NT2/D1 (cell line): ENCODE measurements at regions not wholly inside any gene's neighbourhood (a gene's known extent, or its start where the extent isn't known, plus 50 kb on each side); places are given as distances from the start of the nearest gene placed in this dataset.
"Not testable (repeated sequence)": the region's sequence is repeated elsewhere in the genome, so short reads cannot be mapped to it uniquely, and the experiment has no call there.

Source experiments
- DNase-seq: peaks from one replicate; pipeline ENCODE4 v3.0.0-alpha.2; 2011; ENCODE audit warnings: low read depth, low spot score
- H3K27me3 ChIP-seq: 2 replicates; pipeline ENCODE4 v1.6.0; 2011; ENCODE audit warnings: mild to moderate bottlenecking; ENCODE audit not compliant: insufficient read length, insufficient read depth
- H3K36me3 ChIP-seq: 2 replicates; pipeline ENCODE4 v1.6.1; 2011; ENCODE audit warnings: mild to moderate bottlenecking, low read length, mixed read lengths; ENCODE audit not compliant: insufficient read depth, insufficient read length
- H3K4me1 ChIP-seq: 2 replicates; pipeline ENCODE4 v1.5.1; 2011; ENCODE audit not compliant: insufficient read depth, insufficient read length
- H3K4me3 ChIP-seq: 2 replicates; pipeline ENCODE4 v1.5.1; 2011; ENCODE audit warnings: low read depth; ENCODE audit not compliant: insufficient read length
- H3K9ac ChIP-seq: 2 replicates; pipeline ENCODE4 v1.6.0; 2011; ENCODE audit warnings: low read depth; ENCODE audit not compliant: insufficient read length
- H3K9me3 ChIP-seq: 2 replicates; pipeline ENCODE4 v1.5.1; 2011; ENCODE audit warnings: mild to moderate bottlenecking, low read length; ENCODE audit not compliant: insufficient read depth
- SUZ12 ChIP-seq: IDR thresholded peaks from 2 replicates; pipeline ENCODE4 v1.6.1; 2011; ENCODE audit not compliant: insufficient read length, insufficient read depth; ENCODE audit errors: extremely low read depth
- YY1 ChIP-seq: IDR thresholded peaks from 2 replicates; pipeline ENCODE4 v1.6.1; 2011; ENCODE audit not compliant: insufficient read length, insufficient read depth
- ZNF274 ChIP-seq: IDR thresholded peaks from 2 replicates; pipeline ENCODE4 v1.6.1; 2011; ENCODE audit warnings: mild to moderate bottlenecking, low read depth, low read length

GRCh38 chr1:221246628-221247415 lies 367.6 kb downstream of the HLX start:
- H3K36me3 ChIP-seq = no peaks in the 10 kb centered on the region
- TF ChIP-seq SUZ12 = no peak
- TF ChIP-seq YY1 = no peak
- TF ChIP-seq ZNF274 = no peak
- H3K4me1 ChIP-seq = no peaks in the 10 kb centered on the region
- H3K27me3 ChIP-seq = no peaks in the 10 kb centered on the region
- H3K4me3 ChIP-seq = no peak overlapping the region
- H3K9me3 ChIP-seq = no peaks in the 10 kb centered on the region
- no peak for DNase-seq
- no peak overlapping the region for H3K9ac ChIP-seq

- DNase-seq = no peak
- H3K4me3 ChIP-seq = no peak overlapping the region
- H3K27me3 ChIP-seq = no peaks in the 10 kb centered on the region
- H3K36me3 ChIP-seq = no peaks in the 10 kb centered on the region
- H3K9ac ChIP-seq = no peak overlapping the region
- no peak for TF ChIP-seq SUZ12
- TF ChIP-seq YY1 = no peak
- TF ChIP-seq ZNF274 = no peak
- H3K9me3 ChIP-seq = no peaks in the 10 kb centered on the region
- no peaks in the 10 kb centered on the region for H3K4me1 ChIP-seq
These were observed 372.3 kb downstream of the HLX start for GRCh38 chr1:221251580-221251979.

GRCh38 chr1:221254813-221255212 lies 375.6 kb downstream of the HLX start:
- Histone ChIP-seq H3K27me3 (no peaks in the 10 kb centered on the region), H3K9ac (no peak overlapping the region), H3K36me3 (no peaks in the 10 kb centered on the region), H3K9me3 (no peaks in the 10 kb centered on the region), H3K4me1 (no peaks in the 10 kb centered on the region), H3K4me3 (no peak overlapping the region)
- DNase-seq = no peak
- TF ChIP-seq ZNF274 = no peak

- H3K36me3 ChIP-seq = no peaks in the 10 kb centered on the region
- no peaks in the 10 kb centered on the region for H3K27me3 ChIP-seq
- TF ChIP-seq YY1 (no peak), ZNF274 (no peak), SUZ12 (no peak)
- H3K9me3 ChIP-seq = no peaks in the 10 kb centered on the region
- H3K9ac ChIP-seq = no peak overlapping the region
- DNase-seq = no peak
- no peaks in the 10 kb centered on the region for H3K4me1 ChIP-seq
- no peak overlapping the region for H3K4me3 ChIP-seq
These were observed 377.5 kb downstream of the HLX start for GRCh38 chr1:221256773-221257172.

- not testable (repeated sequence) for H3K4me3 ChIP-seq, H3K36me3 ChIP-seq, H3K9ac ChIP-seq, H3K27me3 ChIP-seq, H3K4me1 ChIP-seq, H3K9me3 ChIP-seq, DNase-seq
These were observed 378.3 kb downstream of the HLX start for GRCh38 chr1:221257548-221257947.

- peaks cover 19% of the 10 kb centered on the region for H3K9me3 ChIP-seq
- H3K4me3 ChIP-seq, DNase-seq, H3K27me3 ChIP-seq, H3K9ac ChIP-seq, H3K36me3 ChIP-seq, H3K4me1 ChIP-seq: not testable (repeated sequence)
These were observed 383.4 kb downstream of the HLX start for GRCh38 chr1:221262677-221263076.

- Histone ChIP-seq H3K4me1 (no peaks in the 10 kb centered on the region), H3K9ac (no peak overlapping the region), H3K27me3 (no peaks in the 10 kb centered on the region), H3K36me3 (no peaks in the 10 kb centered on the region), H3K9me3 (peaks cover 19% of the 10 kb centered on the region), H3K4me3 (no peak overlapping the region)
- DNase-seq = peak; percentile 87
- peak; percentile 54 for TF ChIP-seq YY1
- TF ChIP-seq SUZ12 = no peak
- no peak for TF ChIP-seq ZNF274
These were observed 384.9 kb downstream of the HLX start for GRCh38 chr1:221263831-221264767.
